Activated T-helper 1 cell treated with anti-CD3 and anti-CD28 coated beads, Interleukin-2, amount 50 U/mL, for 16 hours (primary cell): ENCODE measurements at regions not wholly inside any gene's neighbourhood (a gene's known extent, or its start where the extent isn't known, plus 50 kb on each side); places are given as distances from the start of the nearest gene placed in this dataset.

Source experiments
- DNase-seq, 2 donors: peaks; one replicate each; pipeline ENCODE4 v3.0.0-alpha.2; 2020; ENCODE audit warnings: low read depth in 1 of 2, low spot score in 1 of 2

DNA sequence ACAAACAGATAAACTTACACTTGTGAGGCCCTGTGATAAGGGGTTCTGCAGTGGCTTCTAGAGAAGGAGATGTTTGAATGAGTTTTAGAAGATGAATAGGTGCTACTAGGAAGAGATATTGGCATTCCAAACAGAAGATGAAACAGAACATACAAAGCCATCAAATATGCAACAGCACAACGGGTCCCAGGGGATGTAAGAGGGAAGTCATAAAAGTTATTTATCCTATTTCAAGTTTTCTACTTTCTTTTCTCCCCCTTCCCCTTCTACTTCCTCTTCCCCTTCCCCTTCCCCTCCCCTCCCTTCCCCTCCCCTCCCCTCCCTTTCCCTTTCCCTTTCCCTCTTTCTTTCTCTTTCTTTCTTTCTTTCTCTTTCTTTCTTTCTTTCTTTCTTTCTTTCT, 94.9 kb upstream of the CADM1 start:
- DNase-seq: no peak

DNA sequence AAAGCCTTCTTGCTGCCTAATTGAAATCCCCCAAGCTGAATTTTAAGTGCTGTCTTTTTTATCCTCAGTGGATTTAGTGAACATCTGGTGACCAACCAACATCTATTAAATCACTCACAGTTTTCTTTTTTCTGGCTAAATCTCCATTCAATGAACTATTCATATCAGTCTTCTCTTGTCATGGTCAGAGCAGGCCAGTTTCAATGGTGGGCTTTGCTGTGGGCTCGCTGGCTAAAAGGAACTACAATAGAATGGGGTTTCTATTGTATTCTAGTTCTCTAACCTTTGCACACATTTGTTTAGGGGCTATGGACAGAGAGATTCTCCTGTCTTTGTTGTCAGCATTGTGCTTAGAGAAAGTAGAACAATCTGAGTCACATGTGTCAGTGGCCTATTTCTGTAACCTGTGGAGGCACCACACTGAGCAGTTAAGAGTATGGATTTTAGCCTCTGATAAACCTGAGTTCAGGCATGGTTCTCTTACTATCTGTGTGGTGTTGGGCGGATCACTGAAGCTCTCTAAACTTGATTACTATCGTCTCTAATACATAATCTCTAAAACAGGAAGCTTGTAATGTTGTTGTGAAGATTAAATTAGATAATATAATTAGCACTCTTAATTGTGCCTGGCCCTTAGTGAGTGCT, 94.2 kb upstream of the CADM1 start:
- no peak for DNase-seq

DNA sequence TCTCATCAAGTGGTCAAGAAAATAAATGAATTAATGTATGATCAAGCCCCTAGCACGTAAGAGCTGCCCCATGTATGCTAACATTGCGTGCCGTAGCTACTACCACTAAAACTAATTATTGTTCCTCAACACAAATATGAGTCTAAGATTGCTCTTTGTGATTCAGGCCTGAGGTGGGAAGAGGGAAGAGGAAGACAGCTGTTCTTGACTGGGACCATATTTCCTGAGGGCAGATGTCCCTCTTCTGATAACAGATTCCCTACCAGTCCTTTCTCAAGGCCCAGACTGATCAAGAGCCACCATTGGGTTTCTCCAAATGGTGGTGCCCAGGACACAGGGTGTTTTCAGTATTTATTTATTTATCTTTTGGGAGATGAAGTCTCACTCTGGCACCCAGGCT, 87.2 kb upstream of the CADM1 start:
- no peak for DNase-seq

DNA sequence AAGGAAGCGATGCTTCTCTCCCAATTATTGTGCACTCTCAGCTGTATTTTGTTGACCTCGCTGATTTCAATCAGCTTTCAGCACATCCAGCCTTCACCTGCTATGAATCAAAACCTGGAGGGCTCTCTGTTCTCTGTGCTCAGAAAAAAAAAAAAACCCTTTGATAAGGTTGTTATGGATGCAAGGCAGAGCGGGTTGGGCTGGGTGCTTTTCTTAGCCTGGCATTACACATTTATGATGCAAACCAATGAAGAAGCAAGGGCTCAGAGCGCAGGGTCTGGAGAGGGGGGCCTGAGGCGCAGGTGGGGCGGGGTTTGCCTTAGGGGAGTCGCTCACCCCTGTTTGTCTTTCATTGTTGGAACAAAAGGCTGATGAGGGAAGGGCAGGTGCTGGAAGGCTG, 86.0 kb upstream of the CADM1 start:
- no peak for DNase-seq

DNA sequence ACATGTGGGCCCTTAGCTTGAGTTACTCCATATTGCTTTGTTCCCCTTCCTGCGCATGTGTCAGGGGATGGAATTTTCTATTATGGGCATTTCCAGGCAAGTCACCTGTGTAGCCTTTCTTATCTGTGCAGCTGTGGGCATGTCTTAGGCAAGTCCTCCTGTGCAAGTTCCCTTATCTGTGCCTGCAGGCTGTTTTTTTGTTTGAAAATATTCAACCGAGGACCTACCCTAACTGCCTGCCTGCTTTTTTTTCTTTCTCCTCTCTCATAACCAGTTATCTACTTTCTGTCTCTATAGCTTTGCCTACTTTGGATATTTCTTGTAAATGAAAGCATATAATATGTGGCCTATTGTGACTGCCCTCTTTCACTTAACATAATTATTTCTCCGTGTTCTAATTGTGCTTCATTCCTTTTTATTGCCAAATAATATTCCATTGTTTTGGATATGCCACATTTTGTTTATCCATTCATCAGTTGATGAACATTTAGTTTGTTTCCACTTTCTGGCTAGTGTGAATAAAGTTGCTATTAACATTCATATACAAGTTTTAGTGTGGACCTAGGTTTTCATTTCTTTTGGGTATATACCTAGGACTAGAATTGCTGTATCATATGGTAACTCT, 83.6 kb upstream of the CADM1 start:
- DNase-seq: no peak

DNA sequence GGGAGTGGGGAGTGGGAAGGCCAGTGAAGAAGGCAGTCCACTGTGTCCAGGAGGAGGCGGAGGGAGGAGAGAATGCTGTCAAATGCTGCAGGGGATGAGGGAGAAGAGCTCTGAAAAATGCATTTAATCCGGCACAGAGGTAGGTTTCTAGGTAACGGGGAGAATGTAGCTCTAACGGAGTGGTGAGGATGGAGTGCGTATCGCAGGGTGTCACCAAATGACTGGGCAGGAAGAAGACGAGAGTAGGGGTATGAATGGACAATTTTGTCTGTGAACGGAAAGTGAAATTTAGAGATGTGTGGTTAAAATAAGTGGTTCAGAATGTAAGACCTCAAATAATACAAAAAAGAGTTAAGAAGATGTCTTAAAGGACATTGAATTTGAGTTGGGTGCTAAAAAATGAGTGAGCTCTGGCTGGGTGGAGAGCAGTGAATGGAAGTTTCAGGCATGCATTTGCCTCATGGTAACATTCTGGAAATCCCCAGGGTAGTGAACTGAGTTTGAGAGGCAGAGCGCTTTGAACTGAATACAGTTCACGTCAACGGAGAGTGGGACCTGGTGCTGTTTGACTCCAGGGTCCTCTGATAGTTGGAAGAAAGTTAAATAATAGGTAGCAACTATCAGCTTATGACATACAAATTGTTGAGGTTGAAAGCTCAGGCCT, 81.3 kb upstream of the CADM1 start:
- no peak for DNase-seq

DNA sequence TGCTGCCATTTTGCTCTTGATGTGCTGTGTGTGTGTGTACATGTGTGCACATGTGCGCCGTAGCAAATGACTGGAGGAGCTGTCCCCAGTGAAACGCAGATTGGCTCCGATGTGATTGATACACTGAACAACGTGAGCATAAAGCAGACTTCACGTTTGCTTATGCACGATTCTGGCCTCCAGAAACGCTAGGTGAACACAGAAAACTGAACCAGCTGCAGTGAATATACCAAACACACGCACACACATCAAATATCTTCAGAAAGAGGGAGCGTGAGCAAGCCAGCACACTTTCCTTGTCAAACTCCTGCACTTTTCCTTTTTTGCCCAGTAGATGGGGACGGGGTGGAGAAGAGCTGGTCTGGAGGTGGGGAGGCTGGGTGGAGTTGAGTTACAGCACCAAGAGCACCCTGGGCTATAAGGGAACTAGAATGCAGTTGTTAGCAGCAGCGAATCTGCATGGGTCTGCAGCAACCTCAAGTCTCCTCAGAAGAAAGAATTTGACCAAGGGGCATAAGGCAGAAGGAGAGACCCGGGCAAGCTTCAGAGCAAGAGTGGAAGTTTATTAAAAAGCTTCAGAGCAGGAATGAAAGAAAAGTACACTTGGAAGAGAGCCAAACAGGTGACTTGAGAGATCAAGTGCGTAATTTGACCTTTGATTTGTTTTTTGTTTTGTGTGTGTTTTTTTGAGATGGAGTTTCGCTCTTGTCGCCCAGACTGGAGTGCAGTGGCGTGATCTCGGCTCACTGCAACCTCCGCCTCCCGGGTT, 77.8 kb upstream of the CADM1 start:
- no peak for DNase-seq

DNA sequence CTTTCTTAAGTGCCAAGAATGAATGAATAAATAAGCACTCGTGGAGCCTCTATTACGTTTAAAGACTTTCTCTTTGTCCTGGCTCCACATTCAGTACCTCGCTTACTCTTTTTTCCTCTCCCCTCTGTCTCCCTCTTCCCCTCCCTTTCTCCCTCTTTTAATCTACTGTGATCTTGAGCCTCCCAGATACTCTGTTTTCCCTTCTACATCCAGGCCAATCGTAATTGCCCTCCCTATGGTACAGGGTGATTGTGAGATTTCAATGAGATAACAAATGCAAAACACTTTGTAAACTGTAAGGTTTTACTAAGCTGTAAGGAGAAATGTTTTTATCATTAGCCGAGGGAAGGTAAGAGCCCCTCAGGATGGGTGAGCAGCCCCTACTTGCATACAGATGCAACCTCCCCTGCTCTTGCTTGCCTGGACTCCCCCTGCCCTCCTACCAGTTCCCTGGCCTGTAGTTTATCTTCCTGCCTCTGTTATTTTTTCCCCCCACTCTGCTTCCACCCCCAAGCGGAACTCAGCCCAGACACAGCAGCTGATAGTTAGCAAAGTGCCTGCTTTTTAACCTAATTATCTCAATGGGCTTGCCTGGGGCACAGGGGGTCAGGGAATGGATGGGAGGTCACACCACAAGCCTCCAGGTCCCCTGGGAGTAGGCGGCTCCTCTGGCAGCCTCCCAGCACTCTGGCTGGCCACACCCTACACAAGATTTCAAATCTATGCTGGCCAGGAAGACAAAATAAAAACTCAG, 76.9 kb upstream of the CADM1 start:
- DNase-seq: no peak

DNA sequence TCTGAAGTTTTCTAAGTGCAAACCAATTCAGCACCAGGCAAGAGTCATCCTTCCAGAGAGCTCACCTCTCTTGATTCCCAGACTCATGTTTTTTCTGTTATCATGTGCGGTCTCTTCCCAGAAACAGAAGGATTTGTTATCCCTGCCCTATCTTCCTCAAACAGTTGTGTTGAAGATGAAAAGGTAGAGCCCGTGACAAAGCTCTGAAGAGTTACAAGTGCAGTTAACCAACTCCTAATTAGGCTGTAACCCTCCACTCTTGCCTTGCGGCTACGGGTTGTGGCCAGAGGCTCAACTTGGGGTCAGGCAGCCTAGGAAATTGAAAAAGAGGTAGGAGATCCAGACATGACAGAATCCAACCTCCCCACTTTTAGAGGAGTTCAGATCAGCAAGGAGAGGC, 76.2 kb upstream of the CADM1 start:
- no peak for DNase-seq

DNA sequence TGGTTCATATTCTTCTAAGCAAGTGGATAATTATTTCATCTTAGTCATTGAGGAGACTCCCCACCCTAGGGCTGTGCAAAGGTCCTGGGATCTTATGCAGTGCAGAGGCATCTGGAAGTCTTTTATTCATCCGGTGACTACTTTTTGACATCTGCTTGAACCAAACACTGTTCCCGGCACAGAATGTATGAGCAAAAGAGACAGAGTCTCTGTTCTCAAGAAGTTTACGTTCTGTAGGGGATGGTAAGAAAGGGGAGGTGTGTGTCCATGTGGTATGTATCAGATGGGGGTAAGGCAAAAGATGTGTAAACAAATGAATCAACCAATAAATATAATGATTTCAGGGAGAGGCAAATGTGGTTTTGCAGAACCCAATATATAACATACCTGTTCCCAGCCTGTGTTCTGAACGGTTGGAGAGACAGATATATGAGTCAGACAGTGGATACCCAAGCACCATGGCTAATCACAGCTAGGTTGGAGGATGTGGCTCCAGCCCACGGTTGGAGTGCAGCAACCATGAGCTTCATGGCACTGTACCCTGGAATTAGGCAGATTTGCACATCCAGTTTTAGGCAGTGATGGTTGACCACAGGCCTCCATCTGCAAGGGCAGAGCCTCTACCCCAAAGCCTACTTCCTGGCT, 75.1 kb upstream of the CADM1 start:
- no peak for DNase-seq

DNA sequence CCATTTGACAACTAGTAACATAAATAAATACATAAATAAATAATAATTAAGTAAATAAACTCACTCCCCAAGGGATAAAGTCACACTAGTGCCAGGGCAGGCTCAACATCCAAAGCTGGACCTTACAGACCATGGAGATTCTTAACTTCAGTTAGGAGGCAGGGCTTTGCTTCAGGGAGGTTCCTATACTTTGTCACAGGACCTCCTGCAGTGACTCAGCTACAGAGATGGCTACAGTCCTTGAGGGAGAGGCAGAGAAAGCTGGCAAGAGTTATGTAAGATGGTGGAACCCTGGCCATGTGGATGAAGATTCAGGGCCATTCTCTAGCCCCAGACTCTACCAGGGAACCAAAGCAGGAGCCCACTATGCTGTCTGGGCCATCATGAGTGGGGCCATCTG, 74.1 kb upstream of the CADM1 start:
- no peak for DNase-seq

DNA sequence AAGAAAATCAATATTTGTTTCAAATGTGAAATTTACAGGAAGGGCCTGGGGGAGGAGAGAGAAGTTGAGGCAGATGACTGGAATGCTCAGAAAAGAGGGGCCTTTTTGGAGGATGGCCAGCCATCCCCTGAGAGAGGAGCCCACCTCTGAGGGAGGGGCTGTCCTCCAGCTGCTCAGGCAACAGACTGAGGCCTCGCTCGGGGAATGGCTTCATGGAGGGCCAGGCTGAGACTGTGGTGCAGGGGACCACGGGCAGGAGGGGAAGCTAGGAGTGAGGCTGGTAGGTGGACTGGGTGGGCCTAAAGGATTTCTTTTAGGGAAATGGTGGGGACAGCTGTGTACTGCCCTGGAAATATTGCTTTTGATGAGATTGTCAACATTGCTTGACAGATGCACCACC, 73.5 kb upstream of the CADM1 start:
- no peak for DNase-seq

DNA sequence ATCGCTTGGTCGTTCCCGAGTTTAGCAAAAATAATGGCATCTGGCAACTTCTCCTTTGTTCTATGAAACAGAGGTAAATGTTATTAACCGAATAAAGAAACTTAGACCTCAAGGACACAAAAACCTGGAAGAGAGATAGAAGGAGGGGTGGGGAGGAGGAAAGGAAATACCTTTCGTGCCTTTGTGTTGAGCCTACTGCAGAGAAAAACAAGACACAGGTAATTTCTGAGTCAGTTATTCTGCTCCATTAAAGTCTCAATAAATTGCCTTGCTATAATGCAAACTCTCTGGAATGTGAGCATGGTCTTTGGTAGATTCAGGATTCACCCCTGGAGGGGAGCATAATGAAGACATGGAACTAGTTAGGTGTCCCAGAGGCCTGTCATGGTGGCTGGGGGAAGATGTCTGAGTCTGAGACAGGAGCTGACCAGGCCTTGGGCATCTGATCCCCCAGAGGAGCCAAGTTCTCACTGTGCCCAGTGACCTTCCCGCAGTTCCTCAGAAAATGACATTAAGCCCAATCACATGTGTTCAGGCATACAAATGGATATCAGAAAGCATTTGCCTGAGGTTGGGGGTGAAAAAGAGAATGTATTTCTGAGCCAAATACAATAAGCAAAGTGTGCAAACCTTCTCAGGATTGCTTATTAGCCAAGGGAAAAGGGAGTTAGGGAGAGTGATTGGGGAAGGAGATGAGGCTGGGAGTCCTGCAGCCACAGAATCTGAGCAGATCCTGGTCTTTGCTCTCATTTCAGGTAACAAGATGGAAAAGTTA, 72.6 kb upstream of the CADM1 start:
- DNase-seq: no peak

DNA sequence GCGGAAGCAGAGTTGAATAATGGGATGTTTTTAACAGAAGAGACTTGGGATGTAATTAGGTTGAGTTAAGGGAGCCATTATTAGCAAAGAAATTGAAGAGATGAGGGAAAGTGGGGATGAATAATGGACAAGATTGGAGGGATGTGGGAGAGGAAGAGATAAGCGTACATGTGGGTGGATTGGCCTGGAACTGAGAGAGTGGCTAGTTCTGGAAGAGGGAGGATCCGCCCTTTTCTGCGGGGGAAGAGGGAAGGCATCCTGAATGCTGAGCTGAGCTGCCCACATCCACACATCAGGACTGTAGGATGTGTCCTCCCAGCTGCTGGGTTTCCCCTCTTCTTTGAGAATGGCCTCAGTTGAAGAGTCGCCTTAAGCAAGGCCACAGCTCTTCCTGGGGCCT, 68.3 kb upstream of the CADM1 start:
- no peak for DNase-seq

DNA sequence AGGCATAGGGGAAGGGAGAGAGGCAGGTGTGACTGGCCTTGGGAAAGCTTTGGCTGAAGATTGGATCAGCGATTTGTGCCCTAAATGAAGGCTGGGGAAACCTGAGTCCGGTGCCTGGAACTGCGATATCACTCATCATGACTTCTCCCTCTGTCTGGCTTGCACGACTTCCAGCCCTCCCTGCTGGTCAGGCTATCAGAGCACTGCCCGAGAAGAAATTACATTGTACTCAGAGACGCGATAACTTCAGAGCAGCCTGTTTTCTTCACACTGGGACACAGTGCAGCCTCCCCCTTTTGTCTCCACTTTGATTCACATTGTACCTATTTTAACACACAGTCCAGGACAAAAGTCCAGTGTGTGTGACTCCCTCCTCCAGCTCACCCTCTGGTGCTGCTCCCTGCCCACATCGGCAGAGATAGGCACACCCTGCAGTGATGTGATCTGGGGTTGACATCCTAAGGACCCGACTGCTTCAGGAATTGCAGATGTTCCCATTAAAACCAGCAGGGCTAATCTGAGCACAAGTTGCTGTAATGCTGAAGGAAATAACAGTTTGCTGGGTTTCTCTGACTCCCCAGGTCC, 62.1 kb upstream of the CADM1 start:
- no peak for DNase-seq

DNA sequence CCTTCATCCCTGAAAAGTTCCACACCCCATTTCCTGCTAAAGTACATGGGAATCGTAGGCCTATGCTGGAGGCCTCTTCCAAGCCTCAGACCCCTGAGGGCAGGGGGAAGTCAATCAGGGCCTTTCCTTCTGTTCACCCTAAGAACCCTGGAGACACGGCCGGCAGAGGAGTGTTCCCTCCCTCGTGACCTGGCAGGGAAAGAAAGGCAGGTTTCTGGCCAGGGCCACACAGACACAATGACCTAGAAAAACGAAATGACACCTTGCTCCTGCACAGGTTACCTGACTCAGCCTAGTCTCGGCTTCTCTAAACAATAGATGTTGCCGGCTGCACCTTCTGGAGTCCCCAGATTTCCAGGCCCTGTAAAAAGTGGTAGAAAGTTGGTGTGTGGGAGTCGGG, 60.6 kb upstream of the CADM1 start:
- no peak for DNase-seq

DNA sequence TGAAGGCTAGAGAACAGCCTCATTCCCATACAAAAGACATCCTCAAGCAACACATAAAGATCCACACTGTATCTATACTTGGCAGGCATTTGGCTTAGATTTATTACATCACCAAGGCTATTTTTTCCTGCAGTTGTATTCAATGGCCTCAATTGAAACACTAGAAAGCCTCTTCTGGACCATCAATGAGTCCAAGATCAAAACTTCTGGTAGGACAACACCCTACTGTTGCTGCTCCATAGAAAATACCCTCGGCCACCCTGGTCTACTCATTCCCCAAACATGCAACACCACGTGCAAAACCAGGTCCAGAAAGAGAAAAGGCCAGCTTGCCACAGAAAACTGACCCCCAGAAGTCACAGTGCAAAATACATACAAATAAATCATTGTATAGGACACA, 56.9 kb upstream of the CADM1 start:
- DNase-seq: no peak

DNA sequence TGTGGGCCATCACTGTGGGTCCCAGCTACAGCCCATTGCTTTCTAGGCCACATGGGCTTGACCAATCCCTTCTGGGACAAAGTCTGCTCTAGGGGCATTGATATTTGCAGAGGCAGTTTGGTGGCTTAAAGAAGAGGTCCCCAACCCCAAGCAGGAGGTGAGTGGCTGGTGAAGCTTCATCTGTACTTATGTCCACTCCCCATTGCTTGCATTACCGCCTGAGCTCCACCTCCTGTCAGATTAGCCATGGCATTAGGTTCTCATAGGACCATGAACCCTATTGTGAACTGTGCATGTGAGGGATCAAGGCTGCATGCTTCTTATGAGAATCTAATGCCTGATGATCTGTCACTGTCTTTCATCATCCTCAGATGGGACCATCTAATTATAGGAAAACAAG, 54.4 kb upstream of the CADM1 start:
- DNase-seq: no peak

DNA sequence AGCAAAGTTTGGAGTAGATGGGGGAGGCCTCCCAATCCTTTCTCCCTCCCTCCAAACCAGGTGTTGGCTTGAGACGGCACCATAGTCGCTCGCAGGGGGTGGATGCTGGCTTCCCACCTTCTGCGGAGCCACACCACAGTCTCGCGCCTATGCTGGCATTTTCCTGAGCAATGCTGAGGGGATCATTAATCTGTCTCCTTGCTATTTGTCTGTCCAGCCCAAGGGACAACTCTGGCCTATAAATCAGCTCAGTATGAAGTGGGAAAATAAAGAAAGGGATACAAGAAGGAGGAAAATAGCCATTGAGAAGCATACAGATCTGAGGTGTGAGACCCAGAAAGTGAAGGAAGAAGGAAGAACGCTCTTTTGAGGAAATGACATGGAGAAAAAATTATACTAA, 53.5 kb upstream of the CADM1 start:
- DNase-seq: no peak

DNA sequence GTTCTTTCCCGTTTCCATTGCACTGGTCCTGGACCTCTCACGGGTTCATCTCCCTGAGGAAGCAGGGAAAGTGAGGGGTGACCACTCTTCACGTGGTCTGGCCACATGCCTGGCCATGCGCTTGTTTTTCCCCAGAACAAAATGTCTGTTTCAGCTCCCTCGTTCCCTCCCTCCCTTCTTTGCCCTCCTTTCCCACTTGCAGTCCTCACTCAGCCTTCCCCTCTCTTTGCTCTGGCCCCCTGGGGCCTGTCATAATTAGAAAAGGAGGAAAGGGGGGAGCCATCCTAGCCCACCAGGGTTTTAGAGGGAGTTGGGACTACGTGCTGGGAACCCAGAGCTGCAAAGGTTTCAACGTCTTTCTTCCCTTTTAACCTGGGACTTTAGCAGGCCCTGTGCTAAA, 52.8 kb upstream of the CADM1 start:
- DNase-seq: no peak
